HG03045 (cell line): ENCODE measurements at regions not wholly inside any gene's neighbourhood (a gene's known extent, or its start where the extent isn't known, plus 50 kb on each side); places are given as distances from the start of the nearest gene placed in this dataset.

ENCODE experiments used
- ATAC-seq: cut with Tn5 transposase; IDR thresholded peaks from one replicate; pipeline ENCODE4 v1.9.1; 2021; ENCODE audit warnings: mild to moderate bottlenecking, moderate library complexity; ENCODE audit not compliant: unreplicated experiment

GRCh38 chr4:81527709-81528108, 56.0 kb upstream of the RASGEF1B start:
- no peak for ATAC-seq

- no peak for ATAC-seq
These were observed 55.4 kb upstream of the RASGEF1B start for GRCh38 chr4:81527115-81527514.

DNA sequence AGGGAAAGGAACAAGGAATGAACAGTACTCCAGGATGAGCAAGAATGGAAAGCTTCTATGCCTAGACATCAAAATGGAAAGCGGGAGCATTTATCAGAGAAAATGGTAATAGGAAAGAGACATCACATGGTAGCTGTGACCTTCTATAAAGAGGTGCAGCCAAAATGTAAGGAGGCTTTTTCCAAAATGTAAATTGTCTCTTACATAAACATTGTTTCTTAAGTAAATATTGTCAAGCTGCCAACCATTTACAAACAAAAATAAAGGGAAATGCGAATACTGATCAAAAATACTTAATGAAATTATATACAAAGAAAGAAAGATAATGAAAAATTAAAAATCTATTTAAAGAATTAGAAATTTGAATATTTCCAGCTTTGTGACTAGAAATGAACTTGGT, 55.0 kb upstream of the RASGEF1B start:
- ATAC-seq = no peak

DNA sequence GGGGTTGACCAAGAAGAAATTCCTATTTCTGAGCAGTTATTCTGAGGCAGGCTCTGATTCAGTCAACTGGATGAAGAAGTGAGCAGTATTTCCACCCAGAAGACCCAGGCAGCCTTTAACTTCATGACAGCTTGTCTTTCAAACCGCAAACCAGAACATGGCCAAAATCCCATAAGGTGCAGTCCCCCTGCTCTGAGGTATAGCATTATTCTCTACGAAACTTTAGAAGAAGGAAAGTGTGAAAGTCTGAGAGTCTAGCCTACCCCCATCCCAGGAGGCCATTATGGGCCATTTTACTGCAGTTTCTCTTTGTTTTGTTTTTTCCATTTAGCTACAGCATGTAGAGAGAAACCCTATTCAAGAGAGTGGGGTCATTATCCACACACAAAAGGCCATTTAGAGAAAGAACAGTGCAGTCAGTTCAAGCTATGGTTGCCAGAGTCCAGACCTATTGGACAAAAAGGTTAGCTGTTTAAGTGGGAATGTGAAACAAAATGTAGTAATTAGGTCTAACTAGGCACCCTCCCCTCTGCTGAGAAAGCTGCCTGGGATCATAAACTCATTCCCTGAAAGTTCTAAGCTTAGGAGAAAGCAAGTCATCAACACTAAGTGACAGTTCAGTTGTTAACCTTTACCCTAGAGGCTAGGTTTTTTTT, 52.1 kb upstream of the RASGEF1B start:
- no peak for ATAC-seq

DNA sequence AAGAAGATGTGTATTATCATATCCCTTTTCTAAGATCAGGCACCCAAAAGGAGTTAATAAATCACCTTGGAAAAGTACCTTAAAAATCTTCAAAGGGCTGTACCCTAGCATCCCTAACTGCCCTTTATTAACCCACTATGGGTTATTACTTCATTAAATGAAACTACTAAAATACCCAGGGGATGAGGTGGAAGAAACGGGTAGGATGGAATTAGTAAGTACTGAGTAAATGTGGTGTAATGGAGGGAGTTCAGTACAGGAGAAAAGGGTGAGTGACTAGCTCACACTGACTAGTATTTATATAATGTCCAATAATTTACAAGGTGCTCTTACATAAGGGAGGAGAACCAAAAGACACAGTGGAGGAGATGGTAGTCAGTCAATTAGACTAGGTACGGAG, 51.0 kb upstream of the RASGEF1B start:
- no peak for ATAC-seq

DNA sequence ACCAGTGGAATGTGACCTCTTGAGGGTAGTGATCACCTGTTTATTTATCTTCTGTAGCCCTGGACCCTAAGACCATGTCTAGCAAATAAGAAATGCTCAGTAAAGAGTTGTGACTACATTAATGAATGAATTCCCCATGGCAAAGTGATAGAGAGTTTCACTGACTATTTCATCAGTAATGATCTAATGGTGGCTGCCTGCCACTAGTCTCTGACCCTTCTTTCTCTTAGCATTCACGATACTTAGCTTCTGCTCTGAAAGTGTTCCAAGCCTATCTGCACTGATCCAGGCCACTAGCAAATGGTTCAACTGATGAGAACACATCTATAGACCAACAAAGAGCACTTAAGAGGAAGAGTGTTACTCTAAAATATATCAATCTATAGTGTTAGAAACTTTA, 50.0 kb upstream of the RASGEF1B start:
- no peak for ATAC-seq
